ENCODE measurements at regions not wholly inside any gene's neighbourhood (a gene's known extent, or its start where the extent isn't known, plus 50 kb on each side); places are given as distances from the start of the nearest gene placed in this dataset.

- no peak overlapping the region for H2BK20ac ChIP-seq (ENCODE audit: low read depth, low read length)
- no peaks in the 10 kb centered on the region for H3K79me1 ChIP-seq (ENCODE audit: low read depth in 1 of 2, low read length in 2 of 2)
- no peak overlapping the region for H3K9ac ChIP-seq (ENCODE audit: low read depth, low read length)
- peaks cover 3% of the 10 kb centered on the region for H3K27me3 ChIP-seq (ENCODE audit: control insufficient read depth, insufficient read depth, low read length)
- no peak for DNase-seq
- TF ChIP-seq POLR2A (IDR thresholded peaks at IDR 0.05; ENCODE audit: low read depth, low read length) = no peak
- TF ChIP-seq SMC3 (IDR thresholded peaks at IDR 0.05; ENCODE audit: low read depth, low read length) = no peak
- TF ChIP-seq RFX5 (IDR thresholded peaks at IDR 0.05; ENCODE audit: low read depth, low read length) = no peak
- no peak overlapping the region for H2BK5ac ChIP-seq (ENCODE audit: low read depth, low read length, poor library complexity, severe bottlenecking)
- no peak overlapping the region for H2AK5ac ChIP-seq (ENCODE audit: low read depth, low read length)
- intact Hi-C loops (cut with micrococcal nuclease) (loop anchor here (5.0 kb wide), 1 partner anchor 90 kb away; no protein-coding TSS in a partner anchor), dilution Hi-C loops (cut with HindIII; ENCODE audit: low sequenced_read_pairs, unreplicated experiment) (no loop called here), in situ Hi-C loops (cut with MboI; ENCODE audit: low sequenced_read_pairs) (no loop called here)
- H4K91ac ChIP-seq (ENCODE audit: insufficient read depth, low read depth, low read length) = no peak overlapping the region
- no peak overlapping the region for H2BK120ac ChIP-seq (ENCODE audit: low read depth, low read length)
- H4K8ac ChIP-seq (ENCODE audit: low read depth in 2 of 2, low read length in 2 of 2) = no peak overlapping the region
- H3K27ac ChIP-seq (ENCODE audit: insufficient read depth, low read length) = no peak overlapping the region
- H4K20me1 ChIP-seq (ENCODE audit: insufficient read depth, low read length) = no peaks in the 10 kb centered on the region
- no peak overlapping the region for H2BK15ac ChIP-seq (ENCODE audit: low read depth, low read length)
- no peak overlapping the region for H3K23ac ChIP-seq (ENCODE audit: low read depth, low read length)
- POLR2A ChIA-PET (ENCODE audit: unreplicated experiment) = no interaction called here
- no peak overlapping the region for H4K5ac ChIP-seq (ENCODE audit: low read depth, low read length)
- CTCF ChIA-PET = no interaction called here
- WGBS, 2 experiments (ENCODE audit: extremely low coverage in 2 of 2, insufficient read length in 1 of 2) = 68% methylated on average over 3 of the region's 7 CpGs; no CpG with 5 or more reads in 1 of the 2 experiments
- H3K14ac ChIP-seq (replicated peaks; ENCODE audit: low read depth, low read length) = no peak overlapping the region
- H3K4me2 ChIP-seq (ENCODE audit: low read depth, low read length) = no peak overlapping the region
- no peaks in the 10 kb centered on the region for H3K9me1 ChIP-seq (ENCODE audit: insufficient read depth, low read length)
- no peaks in the 10 kb centered on the region for H3K36me3 ChIP-seq (ENCODE audit: control insufficient read depth, insufficient read depth, low read length)
- no peak for ATAC-seq (ENCODE audit: low read depth)
- no peak overlapping the region for H3K4ac ChIP-seq (ENCODE audit: low read depth, low read length)
- H3K56ac ChIP-seq (ENCODE audit: extremely low read depth, insufficient read depth, low read length) = no peak overlapping the region
- no peak overlapping the region for H2AFZ ChIP-seq (replicated peaks; ENCODE audit: low read length, poor library complexity)
- H3K18ac ChIP-seq (ENCODE audit: low read depth, low read length) = no peak overlapping the region
- H2AK9ac ChIP-seq (replicated peaks; ENCODE audit: low read depth, low read length, poor library complexity) = no peak overlapping the region
- no peaks in the 10 kb centered on the region for H3K4me1 ChIP-seq (ENCODE audit: control insufficient read depth, insufficient read depth, low read length)
- no peak overlapping the region for H3K4me3 ChIP-seq (ENCODE audit: insufficient read depth, low read depth, low read length)
- no peaks in the 10 kb centered on the region for H3K9me3 ChIP-seq (ENCODE audit: control insufficient read depth, insufficient read depth, low read length)
- BruUV-seq (replicated peaks) = no TSS peak
Measured at GRCh38 chr1:87167157-87167789, 161.4 kb upstream of the LMO4 start.

Data from IMR-90 (cell line).